GM18520 (cell line): ENCODE measurements at regions not wholly inside any gene's neighbourhood (a gene's known extent, or its start where the extent isn't known, plus 50 kb on each side); places are given as distances from the start of the nearest gene placed in this dataset.
"Not testable (repeated sequence)": the region's sequence is repeated elsewhere in the genome, so short reads cannot be mapped to it uniquely, and the experiment has no call there.

Source experiments
- ATAC-seq: cut with Tn5 transposase; IDR thresholded peaks from one replicate; pipeline ENCODE4 v1.9.1; 2021; ENCODE audit not compliant: unreplicated experiment

DNA sequence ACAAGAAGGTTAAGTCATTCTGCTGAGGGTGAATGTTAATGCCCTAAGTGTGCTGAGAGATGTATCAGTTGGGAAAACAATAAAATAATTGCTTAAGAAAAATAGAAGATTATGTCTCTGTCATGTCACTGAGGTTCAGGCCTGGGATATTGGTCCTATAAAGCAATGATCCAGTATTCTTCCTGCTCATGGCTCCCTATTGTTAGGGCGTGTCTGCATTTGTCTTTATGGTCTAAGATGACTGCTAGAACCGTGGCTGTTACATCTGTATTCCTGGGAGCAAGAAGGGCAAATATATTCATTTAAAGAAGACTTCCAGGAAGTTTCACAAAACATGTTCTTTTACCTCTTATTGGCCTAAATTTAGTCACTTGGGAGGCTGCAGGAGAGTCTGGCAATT, 125.0 kb downstream of the KCNE4 start:
- ATAC-seq: no peak

GRCh38 chr2:223180463-223180862, 128.5 kb downstream of the KCNE4 start:
- no peak for ATAC-seq

DNA sequence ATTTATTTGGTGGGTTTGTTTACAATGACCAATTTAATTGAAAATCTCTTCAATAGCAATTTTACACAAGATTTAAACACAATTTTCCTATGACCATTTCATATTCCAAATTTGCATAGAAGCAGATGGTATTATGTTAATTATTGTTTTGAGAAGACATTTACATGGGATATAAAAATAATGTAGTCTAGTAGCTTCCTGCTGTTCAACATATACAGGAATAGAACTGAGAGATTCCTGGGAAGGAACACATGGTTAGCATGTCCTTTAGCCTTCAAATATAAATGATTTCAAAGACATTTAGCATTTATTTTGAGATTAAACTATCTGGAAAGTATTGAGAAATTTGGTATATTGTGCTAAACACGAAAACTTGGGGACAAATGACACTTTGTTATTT, 129.6 kb downstream of the KCNE4 start:
- no peak for ATAC-seq

- ATAC-seq: no peak
Observed at GRCh38 chr2:223182356-223182755, 130.4 kb downstream of the KCNE4 start.

DNA sequence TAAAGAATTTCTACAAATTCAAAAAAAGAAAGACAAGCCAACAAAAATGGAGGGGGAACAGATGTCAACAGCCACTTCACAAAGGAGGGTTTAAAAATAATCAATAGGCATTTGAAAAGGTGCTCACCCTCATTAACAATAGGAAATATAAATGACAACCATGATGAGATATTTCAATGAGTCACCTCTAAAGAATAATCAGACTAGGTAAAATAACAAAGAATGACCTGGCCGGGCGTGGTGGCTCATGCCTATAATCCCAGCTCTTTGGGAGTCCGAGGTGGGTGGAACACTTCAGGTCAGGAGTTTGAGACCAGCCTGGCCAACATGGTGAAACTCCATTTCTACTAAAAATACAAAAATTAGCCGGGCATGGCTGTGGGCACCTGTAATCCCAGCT, 133.6 kb downstream of the KCNE4 start:
- no peak for ATAC-seq

- ATAC-seq: no peak
Observed at GRCh38 chr2:223187256-223187655, 135.3 kb downstream of the KCNE4 start.

DNA sequence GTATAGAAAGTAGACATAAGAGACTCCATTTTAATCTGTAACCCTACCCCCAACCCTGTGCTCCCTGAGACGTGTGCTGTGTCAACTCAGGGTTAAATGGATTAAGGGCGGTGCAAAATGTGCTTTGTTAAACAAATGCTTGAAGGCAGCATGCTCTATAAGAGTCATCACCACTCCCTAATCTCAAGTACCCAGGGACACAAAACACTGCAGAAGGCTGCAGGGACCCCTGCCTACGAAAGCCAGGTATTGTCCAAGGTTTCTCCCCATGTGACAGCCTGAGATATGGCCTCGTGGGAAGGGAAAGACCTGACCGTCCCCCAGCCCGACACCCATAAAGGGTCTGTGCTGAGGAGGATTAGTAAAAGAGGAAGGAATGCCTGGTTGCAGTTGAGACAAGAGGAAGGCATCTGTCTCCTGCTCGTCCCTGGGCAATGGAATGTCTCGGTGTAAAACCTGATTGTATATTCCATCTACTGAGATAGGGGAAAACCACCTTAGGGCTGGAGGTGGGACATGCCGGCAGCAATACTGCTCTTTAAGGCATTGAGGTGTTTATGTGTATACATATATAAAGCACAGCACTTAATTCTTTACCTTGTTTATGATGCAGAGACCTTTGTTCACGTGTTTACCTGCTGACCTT, 138.7 kb downstream of the KCNE4 start:
- not testable (repeated sequence) for ATAC-seq

DNA sequence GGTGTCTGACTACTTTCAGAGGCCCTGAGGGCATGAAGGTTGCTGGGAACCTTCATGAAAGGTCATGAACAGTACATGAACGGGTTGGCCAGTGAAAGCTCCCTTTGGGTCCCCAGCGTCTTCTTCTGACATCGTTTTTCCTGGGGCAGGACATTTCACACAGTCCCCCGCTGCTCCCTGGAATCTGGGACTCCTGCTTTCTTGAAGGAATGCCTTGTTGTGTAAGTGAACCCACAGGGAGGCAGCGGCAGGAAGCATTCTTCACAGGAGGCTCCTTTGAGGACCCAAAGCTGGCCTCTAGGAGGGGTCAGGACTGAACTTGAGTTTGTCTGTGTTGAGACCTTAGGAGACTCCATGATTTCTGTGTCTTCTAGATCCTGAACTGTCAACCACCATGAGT, 144.3 kb downstream of the KCNE4 start:
- no peak for ATAC-seq

GRCh38 chr2:223197046-223197445, 145.1 kb downstream of the KCNE4 start:
- no peak for ATAC-seq

DNA sequence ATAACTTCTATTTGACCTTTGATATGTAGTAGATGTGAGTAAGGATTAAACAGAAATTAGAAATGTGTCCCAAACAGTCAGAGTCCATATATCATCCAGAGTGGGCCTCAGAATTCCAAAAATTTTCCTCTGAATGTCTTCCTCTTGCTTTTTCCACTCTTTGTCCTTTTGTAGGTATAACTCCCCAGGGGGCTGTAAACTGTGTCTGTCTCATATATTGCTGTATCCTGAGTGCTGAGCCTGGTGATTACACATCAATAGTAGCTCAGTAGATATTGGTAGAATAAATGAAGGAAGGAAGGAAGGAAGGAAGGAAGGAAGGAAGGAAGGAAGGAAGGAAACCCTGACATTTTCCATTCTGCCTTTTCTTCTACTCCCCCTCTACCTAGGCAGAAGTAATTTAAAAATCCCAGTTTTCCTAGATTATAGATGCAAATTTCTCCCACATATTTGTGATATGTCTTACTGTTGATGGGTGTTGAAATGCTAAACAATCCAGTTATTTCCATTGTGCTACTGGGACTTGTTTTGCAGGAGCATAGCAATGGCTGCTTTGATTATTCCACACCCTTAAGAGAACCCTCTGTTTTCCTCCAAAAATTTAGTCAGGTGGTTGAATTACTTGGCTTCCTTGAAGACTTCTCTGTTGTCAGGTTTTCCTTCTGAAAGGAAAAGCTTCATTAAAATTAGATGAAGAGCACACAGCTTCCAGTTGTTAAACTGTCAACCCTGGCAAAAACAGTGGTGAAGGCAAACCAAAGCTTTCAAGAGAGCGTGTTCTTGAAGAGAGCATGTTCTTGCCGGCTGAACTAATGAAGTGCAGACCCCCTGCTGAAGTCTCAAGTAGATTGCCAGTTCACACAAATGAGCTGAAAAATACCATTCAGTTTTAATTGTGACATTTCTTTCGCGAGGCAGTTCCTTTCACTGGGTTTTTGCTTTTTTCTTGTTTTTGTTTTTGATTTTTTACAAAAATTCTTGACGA, 147.8 kb downstream of the KCNE4 start:
- no peak for ATAC-seq

DNA sequence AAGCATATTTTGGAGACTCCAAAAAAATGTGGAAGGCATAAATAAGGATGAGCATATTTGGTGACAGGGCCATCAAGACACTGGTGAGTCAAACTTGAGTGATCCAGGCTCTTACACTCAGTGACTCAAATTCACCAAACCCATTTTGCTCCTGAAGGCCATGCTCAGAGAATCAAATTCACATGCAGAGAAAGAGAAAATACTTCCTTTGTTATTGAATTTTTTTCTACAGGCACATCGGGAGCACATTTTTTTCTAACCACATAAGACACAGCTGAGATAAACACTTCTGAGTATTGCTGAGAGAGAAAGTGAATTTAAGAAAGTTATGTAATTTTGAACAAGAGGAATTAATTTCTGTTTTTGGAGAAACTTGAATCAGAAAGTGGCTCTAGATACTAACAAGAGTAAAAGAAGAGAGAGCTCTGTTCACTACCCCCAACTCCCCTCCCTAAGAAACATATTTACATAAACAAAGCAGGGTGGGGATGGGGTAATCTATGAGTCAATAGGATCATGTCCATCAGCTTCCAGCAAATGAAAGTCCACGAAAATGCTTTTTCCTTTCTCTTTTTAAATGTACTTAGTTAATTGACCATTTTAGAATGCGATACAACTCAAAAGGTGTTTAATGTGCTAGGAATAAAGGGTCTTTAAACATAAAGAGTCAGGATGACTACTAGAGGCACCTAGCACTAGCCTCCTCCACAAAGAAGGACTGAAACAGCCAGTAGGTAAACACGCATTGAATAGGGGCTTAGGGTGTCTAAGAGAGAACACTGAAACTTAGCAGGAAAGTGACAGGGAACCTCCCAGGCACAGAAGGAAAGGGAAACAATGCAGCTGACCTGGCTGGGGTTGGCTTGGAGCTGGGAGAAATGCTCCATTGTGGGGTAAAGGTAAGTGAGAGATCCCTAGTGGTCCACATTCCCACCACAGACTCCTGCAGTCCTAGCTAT, 152.3 kb downstream of the KCNE4 start:
- no peak for ATAC-seq

- no peak for ATAC-seq
Observed at GRCh38 chr2:223210489-223210888, 158.5 kb downstream of the KCNE4 start.

DNA sequence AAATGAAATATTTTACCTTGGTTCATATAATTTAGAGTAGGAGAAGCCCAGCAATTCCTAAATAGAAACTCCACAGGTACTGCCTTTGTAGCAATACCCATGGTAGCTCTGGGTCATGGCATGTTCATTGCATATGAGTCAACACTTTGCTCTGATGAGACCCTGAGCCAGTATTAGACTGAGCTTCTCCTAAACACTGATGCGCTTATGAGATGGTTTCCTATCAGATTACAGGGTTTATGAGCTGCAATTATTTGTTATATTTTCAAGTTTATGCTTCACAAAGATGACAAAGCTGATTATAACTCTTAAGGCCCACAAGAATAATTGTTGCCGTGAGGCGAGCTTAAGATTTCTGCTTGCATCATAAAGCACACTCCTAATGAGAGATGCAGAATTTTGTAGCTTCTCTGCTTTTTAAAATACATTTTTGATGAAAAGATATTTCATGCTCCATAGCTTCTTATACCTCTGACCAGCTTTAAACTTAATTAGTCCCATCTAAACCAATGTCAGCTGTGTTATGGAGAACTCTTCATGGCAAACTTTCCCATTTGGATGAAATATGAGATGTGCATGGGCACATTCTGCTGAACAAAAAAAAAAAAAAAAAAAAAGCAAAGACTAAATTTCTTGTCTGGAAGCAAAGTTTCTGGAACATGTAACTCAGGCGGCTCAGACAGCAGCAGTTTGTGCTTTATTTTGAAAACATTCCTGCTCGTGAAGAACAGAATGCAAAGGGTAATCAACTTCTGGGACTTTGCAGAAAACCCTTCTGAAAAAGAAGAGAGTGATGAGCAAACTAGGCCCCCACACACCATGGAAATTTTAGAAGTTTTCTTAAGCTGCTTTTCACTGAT, 162.6 kb downstream of the KCNE4 start:
- no peak for ATAC-seq

- ATAC-seq: no peak
Observed at GRCh38 chr2:223215254-223215516, 163.2 kb downstream of the KCNE4 start.

DNA sequence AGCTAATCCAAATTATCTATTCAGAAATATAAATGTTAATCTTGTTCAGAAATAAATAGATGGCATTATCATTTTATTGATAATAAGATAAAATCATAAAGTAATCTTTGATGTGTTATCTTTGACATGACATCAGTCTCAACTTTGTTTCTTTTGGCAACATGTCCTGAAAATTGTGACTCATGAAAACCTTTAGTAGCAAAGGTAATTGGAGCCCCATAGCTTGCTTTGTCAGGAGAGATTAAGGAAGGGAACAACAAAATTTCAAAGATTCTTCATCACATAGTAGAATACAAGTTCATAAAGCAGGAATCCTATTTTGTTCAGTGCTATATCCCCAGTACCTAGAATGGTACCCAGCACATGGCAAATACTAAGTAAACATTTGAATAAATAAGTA, 165.4 kb downstream of the KCNE4 start:
- ATAC-seq: no peak

- no peak for ATAC-seq
Observed at GRCh38 chr2:223218587-223219178, 166.7 kb downstream of the KCNE4 start.

DNA sequence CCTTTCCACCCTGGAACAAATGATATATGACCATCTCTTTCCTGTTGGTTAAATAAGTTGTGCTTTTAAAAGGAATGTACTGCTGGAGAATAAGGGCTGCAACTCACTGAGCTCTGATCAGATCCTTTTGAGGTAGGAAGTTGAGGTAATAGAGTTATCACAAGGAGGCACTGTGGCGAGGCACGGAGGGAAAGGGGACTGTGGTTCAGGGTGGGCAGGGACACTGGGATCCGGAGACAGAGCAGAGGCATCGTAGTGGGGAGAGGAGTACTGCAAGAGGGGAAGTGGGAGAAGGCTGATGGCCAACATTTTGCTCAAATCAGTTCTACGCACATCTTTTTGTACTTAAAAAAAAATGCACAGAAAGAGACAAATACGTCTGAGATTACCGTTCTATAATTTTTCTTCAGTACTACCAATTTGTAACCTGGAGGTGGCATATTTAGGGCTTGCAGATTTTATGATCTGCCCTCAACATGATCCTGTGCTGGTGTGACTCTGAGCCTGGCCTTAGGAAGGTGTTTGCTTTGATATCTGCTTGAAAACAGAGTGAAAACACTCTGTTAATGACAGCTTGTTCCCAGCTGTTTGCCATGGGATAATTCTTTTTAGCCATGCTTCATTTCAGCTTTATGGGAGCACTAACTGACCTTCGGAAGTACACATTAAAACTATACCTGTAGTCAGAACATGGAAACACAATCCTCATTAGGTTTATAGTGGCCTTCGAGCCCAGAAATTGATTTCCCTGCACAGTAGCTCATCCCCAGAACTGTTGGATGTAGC, 168.1 kb downstream of the KCNE4 start:
- no peak for ATAC-seq

- no peak for ATAC-seq
Observed at GRCh38 chr2:223220658-223220925, 168.6 kb downstream of the KCNE4 start.

GRCh38 chr2:223221139-223221835, 169.3 kb downstream of the KCNE4 start:
- no peak for ATAC-seq
